ENCODE measurements at regions not wholly inside any gene's neighbourhood (a gene's known extent, or its start where the extent isn't known, plus 50 kb on each side); places are given as distances from the start of the nearest gene placed in this dataset.
A peak's percentile ranks its signal among the peaks of the same experiment; 100 is the strongest.
"Not testable (repeated sequence)": the region's sequence is repeated elsewhere in the genome, so short reads cannot be mapped to it uniquely, and the experiment has no call there.

- no peak for ATAC-seq
- no peak for DNase-seq (ENCODE audit: missing footprints)
- intact Hi-C loops (cut with DNase I), result no loop called here
Measured at GRCh38 chr4:117626664-117627063, 407.6 kb upstream of the NDST3 start.

GRCh38 chr4:117634716-117635115 is 399.6 kb upstream of the NDST3 start:
- ATAC-seq (no peak), DNase-seq (ENCODE audit: missing footprints) (no peak)
- intact Hi-C loops (cut with DNase I), result no loop called here

- ATAC-seq, result no peak
- intact Hi-C loops (cut with DNase I), result no loop called here
- no peak for DNase-seq (ENCODE audit: missing footprints)
Measured at GRCh38 chr4:117637347-117637746, 396.9 kb upstream of the NDST3 start.

GRCh38 chr4:117640836-117641235 is 393.4 kb upstream of the NDST3 start:
- DNase-seq (ENCODE audit: missing footprints) (no peak), ATAC-seq (no peak)
- intact Hi-C loops (cut with DNase I), result no loop called here

GRCh38 chr4:117641519-117641918 is 392.8 kb upstream of the NDST3 start:
- intact Hi-C loops (cut with DNase I), result no loop called here
- DNase-seq (ENCODE audit: missing footprints) (no peak), ATAC-seq (no peak)

- intact Hi-C loops (cut with DNase I), result no loop called here
- ATAC-seq (no peak), DNase-seq (ENCODE audit: missing footprints) (no peak)
Measured at GRCh38 chr4:117654079-117654478, 380.2 kb upstream of the NDST3 start.

- no peak for DNase-seq (ENCODE audit: missing footprints)
- ATAC-seq, result no peak
- intact Hi-C loops (cut with DNase I), result no loop called here
Measured at GRCh38 chr4:117660668-117661067, 373.6 kb upstream of the NDST3 start.

- DNase-seq (ENCODE audit: missing footprints) (no peak), ATAC-seq (no peak)
- intact Hi-C loops (cut with DNase I), result no loop called here
Measured at GRCh38 chr4:117661091-117662072, 372.9 kb upstream of the NDST3 start.

- ATAC-seq (no peak), DNase-seq (ENCODE audit: missing footprints) (no peak)
- intact Hi-C loops (cut with DNase I), result no loop called here
Measured at GRCh38 chr4:117664706-117665444, 369.4 kb upstream of the NDST3 start.

- no peak for ATAC-seq
- DNase-seq (ENCODE audit: missing footprints), result no peak
- intact Hi-C loops (cut with DNase I), result no loop called here
Measured at GRCh38 chr4:117676153-117676552, 358.1 kb upstream of the NDST3 start.

GRCh38 chr4:117678861-117679260 is 355.4 kb upstream of the NDST3 start:
- intact Hi-C loops (cut with DNase I), result no loop called here
- DNase-seq (ENCODE audit: missing footprints) (no peak), ATAC-seq (no peak)

- intact Hi-C loops (cut with DNase I), result no loop called here
- ATAC-seq (no peak), DNase-seq (ENCODE audit: missing footprints) (peak; percentile 62)
Measured at GRCh38 chr4:117691572-117692351, 342.5 kb upstream of the NDST3 start.

GRCh38 chr4:117692538-117692937 is 341.7 kb upstream of the NDST3 start:
- intact Hi-C loops (cut with DNase I), result no loop called here
- DNase-seq (ENCODE audit: missing footprints) (no peak), ATAC-seq (no peak)

GRCh38 chr4:117699595-117699994 is 334.7 kb upstream of the NDST3 start:
- DNase-seq (ENCODE audit: missing footprints) (no peak), ATAC-seq (no peak)
- intact Hi-C loops (cut with DNase I), result no loop called here

- ATAC-seq, result no peak
- no peak for DNase-seq (ENCODE audit: missing footprints)
- intact Hi-C loops (cut with DNase I), result no loop called here
Measured at GRCh38 chr4:117700111-117700892, 334.0 kb upstream of the NDST3 start.

GRCh38 chr4:117702353-117702752 is 331.9 kb upstream of the NDST3 start:
- DNase-seq (ENCODE audit: missing footprints) (no peak), ATAC-seq (no peak)
- intact Hi-C loops (cut with DNase I), result no loop called here

- ATAC-seq, result no peak
- DNase-seq (ENCODE audit: missing footprints), result no peak
- intact Hi-C loops (cut with DNase I), result no loop called here
Measured at GRCh38 chr4:117704721-117705120, 329.6 kb upstream of the NDST3 start.

GRCh38 chr4:117740736-117741135 is 293.6 kb upstream of the NDST3 start:
- intact Hi-C loops (cut with DNase I), result no loop called here
- ATAC-seq (no peak), DNase-seq (ENCODE audit: missing footprints) (no peak)

GRCh38 chr4:117745379-117745778 is 288.9 kb upstream of the NDST3 start:
- ATAC-seq; DNase-seq (ENCODE audit: missing footprints); intact Hi-C loops (cut with DNase I): not testable (repeated sequence)
